ENCODE measurements at regions not wholly inside any gene's neighbourhood (a gene's known extent, or its start where the extent isn't known, plus 50 kb on each side); places are given as distances from the start of the nearest gene placed in this dataset.

GRCh38 chr7:10685040-10685439 lies 288.6 kb upstream of the PHF14 start:
- Histone ChIP-seq H3K4me2 (no peak overlapping the region), H3K36me3 (replicated peaks; ENCODE audit: insufficient read depth, low read depth) (no peaks in the 10 kb centered on the region), H3K4me1 (ENCODE audit: insufficient read depth) (no peaks in the 10 kb centered on the region), H3K9me2 (replicated peaks; ENCODE audit: insufficient read depth) (no peaks in the 10 kb centered on the region), H3K27ac (no peak overlapping the region), H3K9me3 (ENCODE audit: low read depth) (no peaks in the 10 kb centered on the region), H2AFZ (no peak overlapping the region), H3K4me3 (no peak overlapping the region), H3K27me3 (no peaks in the 10 kb centered on the region), H3K79me2 (no peaks in the 10 kb centered on the region), H4K20me1 (ENCODE audit: insufficient read depth, poor library complexity, severe bottlenecking) (no peaks in the 10 kb centered on the region)
- no peak for TF ChIP-seq EZH2phosphoT487 (IDR thresholded peaks at IDR 0.05; ENCODE audit: low read depth, severe bottlenecking, unreplicated experiment)
- no peak for TF ChIP-seq EZH2 (IDR thresholded peaks at IDR 0.05; ENCODE audit: borderline replicate concordance)
- TF ChIP-seq CTCF (IDR thresholded peaks at IDR 0.05; ENCODE audit: poor library complexity) = no peak
- DNase-seq (ENCODE audit: low spot score) = no peak

- Histone ChIP-seq H3K4me2 (no peak overlapping the region), H3K27me3 (no peaks in the 10 kb centered on the region), H3K79me2 (no peaks in the 10 kb centered on the region), H3K4me3 (no peak overlapping the region), H3K27ac (no peak overlapping the region), H3K36me3 (replicated peaks; ENCODE audit: insufficient read depth, low read depth) (no peaks in the 10 kb centered on the region), H3K9me2 (replicated peaks; ENCODE audit: insufficient read depth) (no peaks in the 10 kb centered on the region), H2AFZ (no peak overlapping the region), H3K9me3 (ENCODE audit: low read depth) (no peaks in the 10 kb centered on the region), H3K4me1 (ENCODE audit: insufficient read depth) (no peaks in the 10 kb centered on the region), H4K20me1 (ENCODE audit: insufficient read depth, poor library complexity, severe bottlenecking) (no peaks in the 10 kb centered on the region)
- no peak for TF ChIP-seq CTCF (IDR thresholded peaks at IDR 0.05; ENCODE audit: poor library complexity)
- no peak for TF ChIP-seq EZH2 (IDR thresholded peaks at IDR 0.05; ENCODE audit: borderline replicate concordance)
- TF ChIP-seq EZH2phosphoT487 (IDR thresholded peaks at IDR 0.05; ENCODE audit: low read depth, severe bottlenecking, unreplicated experiment) = no peak
- no peak for DNase-seq (ENCODE audit: low spot score)
Measured at GRCh38 chr7:10688544-10688943, 285.1 kb upstream of the PHF14 start.

GRCh38 chr7:10696064-10696463 lies 277.6 kb upstream of the PHF14 start:
- Histone ChIP-seq H3K4me1 (ENCODE audit: insufficient read depth) (no peaks in the 10 kb centered on the region), H3K9me3 (ENCODE audit: low read depth) (no peaks in the 10 kb centered on the region), H3K27ac (no peak overlapping the region), H3K4me2 (no peak overlapping the region), H3K9me2 (replicated peaks; ENCODE audit: insufficient read depth) (no peaks in the 10 kb centered on the region), H3K79me2 (no peaks in the 10 kb centered on the region), H4K20me1 (ENCODE audit: insufficient read depth, poor library complexity, severe bottlenecking) (no peaks in the 10 kb centered on the region), H3K4me3 (no peak overlapping the region), H2AFZ (no peak overlapping the region), H3K27me3 (no peaks in the 10 kb centered on the region), H3K36me3 (replicated peaks; ENCODE audit: insufficient read depth, low read depth) (no peaks in the 10 kb centered on the region)
- no peak for TF ChIP-seq CTCF (IDR thresholded peaks at IDR 0.05; ENCODE audit: poor library complexity)
- TF ChIP-seq EZH2phosphoT487 (IDR thresholded peaks at IDR 0.05; ENCODE audit: low read depth, severe bottlenecking, unreplicated experiment) = no peak
- no peak for TF ChIP-seq EZH2 (IDR thresholded peaks at IDR 0.05; ENCODE audit: borderline replicate concordance)
- peak; percentile 21 for DNase-seq (ENCODE audit: low spot score)
- 56% methylated on average over 5 of the region's 5 CpGs for WGBS (ENCODE audit: low lambda C conversion rate, missing lambda C conversion rate)

GRCh38 chr7:10703059-10703458 lies 270.6 kb upstream of the PHF14 start:
- Histone ChIP-seq H3K4me1 (ENCODE audit: insufficient read depth) (no peaks in the 10 kb centered on the region), H3K27me3 (no peaks in the 10 kb centered on the region), H3K79me2 (no peaks in the 10 kb centered on the region), H3K36me3 (replicated peaks; ENCODE audit: insufficient read depth, low read depth) (no peaks in the 10 kb centered on the region), H3K27ac (no peak overlapping the region), H2AFZ (no peak overlapping the region), H3K4me2 (no peak overlapping the region), H4K20me1 (ENCODE audit: insufficient read depth, poor library complexity, severe bottlenecking) (no peaks in the 10 kb centered on the region), H3K9me3 (ENCODE audit: low read depth) (no peaks in the 10 kb centered on the region), H3K9me2 (replicated peaks; ENCODE audit: insufficient read depth) (no peaks in the 10 kb centered on the region), H3K4me3 (no peak overlapping the region)
- TF ChIP-seq CTCF (IDR thresholded peaks at IDR 0.05; ENCODE audit: poor library complexity) (no peak), EZH2phosphoT487 (IDR thresholded peaks at IDR 0.05; ENCODE audit: low read depth, severe bottlenecking, unreplicated experiment) (no peak), EZH2 (IDR thresholded peaks at IDR 0.05; ENCODE audit: borderline replicate concordance) (no peak)
- 74% methylated on average over 3 of the region's 3 CpGs for WGBS (ENCODE audit: low lambda C conversion rate, missing lambda C conversion rate)
- DNase-seq (ENCODE audit: low spot score) = no peak

Data from hepatocyte (in vitro differentiated cells).